ENCODE measurements at regions not wholly inside any gene's neighbourhood (a gene's known extent, or its start where the extent isn't known, plus 50 kb on each side); places are given as distances from the start of the nearest gene placed in this dataset.

DNA sequence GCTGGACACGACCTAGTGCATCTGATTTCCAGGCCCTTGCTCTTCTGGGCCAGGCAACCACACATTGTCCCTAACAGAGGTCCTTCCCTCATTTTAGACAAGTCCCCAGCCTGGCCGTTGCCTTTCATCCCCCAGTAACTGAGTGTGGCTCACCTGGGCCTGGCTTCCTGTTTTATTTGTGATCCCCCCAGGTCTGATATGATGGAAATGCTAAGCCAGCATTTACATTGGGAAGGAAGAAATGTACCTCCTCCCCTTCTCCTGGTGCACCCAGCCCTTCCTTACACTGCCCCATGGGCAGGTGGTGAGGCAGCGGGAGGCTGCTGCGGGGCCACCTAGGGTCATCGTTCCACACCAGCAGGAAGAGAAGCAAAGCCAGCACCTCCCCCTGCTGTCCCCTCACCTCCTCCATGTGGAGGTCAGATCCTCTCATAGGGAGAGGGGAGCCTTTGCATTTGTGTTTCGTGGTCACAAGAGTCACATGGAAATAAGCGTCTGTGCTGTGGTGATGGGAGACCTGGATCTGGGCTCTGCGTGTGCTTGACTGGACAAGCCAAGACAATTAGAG is 108.8 kb downstream of the GLRX3 start:
- Histone ChIP-seq H3K4me1 (no peaks in the 10 kb centered on the region), H3K36me3 (no peaks in the 10 kb centered on the region), H3K27ac (no peak overlapping the region), H3K27me3 (no peaks in the 10 kb centered on the region), H3K9me3 (no peaks in the 10 kb centered on the region), H3K4me3 (no peak overlapping the region)
- intact Hi-C loops (cut with DNase I): no loop called here
- DNase-seq: peak in 1 of 3 donors; percentile 16
- 76% methylated on average over 7 of the region's 8 CpGs for WGBS (ENCODE audit: insufficient coverage, low coverage, low lambda C conversion rate, missing lambda C conversion rate)
- TF ChIP-seq POLR2A (IDR thresholded peaks at IDR 0.05): no peak
- TF ChIP-seq, protein P1, sequence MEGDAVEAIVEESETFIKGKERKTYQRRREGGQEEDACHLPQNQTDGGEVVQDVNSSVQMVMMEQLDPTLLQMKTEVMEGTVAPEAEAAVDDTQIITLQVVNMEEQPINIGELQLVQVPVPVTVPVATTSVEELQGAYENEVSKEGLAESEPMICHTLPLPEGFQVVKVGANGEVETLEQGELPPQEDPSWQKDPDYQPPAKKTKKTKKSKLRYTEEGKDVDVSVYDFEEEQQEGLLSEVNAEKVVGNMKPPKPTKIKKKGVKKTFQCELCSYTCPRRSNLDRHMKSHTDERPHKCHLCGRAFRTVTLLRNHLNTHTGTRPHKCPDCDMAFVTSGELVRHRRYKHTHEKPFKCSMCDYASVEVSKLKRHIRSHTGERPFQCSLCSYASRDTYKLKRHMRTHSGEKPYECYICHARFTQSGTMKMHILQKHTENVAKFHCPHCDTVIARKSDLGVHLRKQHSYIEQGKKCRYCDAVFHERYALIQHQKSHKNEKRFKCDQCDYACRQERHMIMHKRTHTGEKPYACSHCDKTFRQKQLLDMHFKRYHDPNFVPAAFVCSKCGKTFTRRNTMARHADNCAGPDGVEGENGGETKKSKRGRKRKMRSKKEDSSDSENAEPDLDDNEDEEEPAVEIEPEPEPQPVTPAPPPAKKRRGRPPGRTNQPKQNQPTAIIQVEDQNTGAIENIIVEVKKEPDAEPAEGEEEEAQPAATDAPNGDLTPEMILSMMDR (IDR thresholded peaks at IDR 0.05): no peak
- no peak for ATAC-seq

GRCh38 chr10:130246113-130246512 is 109.9 kb downstream of the GLRX3 start:
- WGBS (ENCODE audit: insufficient coverage, low coverage, low lambda C conversion rate, missing lambda C conversion rate): 47% methylated on average over 2 of the region's 4 CpGs
- intact Hi-C loops (cut with DNase I): no loop called here
- H3K27ac ChIP-seq: no peak overlapping the region
- H3K4me3 ChIP-seq: no peak overlapping the region
- no peaks in the 10 kb centered on the region for H3K9me3 ChIP-seq
- ATAC-seq: no peak
- TF ChIP-seq, protein P1 (IDR thresholded peaks at IDR 0.05): no peak
- no peak for TF ChIP-seq POLR2A (IDR thresholded peaks at IDR 0.05)
- H3K4me1 ChIP-seq: no peaks in the 10 kb centered on the region
- no peaks in the 10 kb centered on the region for H3K36me3 ChIP-seq
- DNase-seq: peak in 1 of 3 donors; percentile 14
- H3K27me3 ChIP-seq: no peaks in the 10 kb centered on the region

DNA sequence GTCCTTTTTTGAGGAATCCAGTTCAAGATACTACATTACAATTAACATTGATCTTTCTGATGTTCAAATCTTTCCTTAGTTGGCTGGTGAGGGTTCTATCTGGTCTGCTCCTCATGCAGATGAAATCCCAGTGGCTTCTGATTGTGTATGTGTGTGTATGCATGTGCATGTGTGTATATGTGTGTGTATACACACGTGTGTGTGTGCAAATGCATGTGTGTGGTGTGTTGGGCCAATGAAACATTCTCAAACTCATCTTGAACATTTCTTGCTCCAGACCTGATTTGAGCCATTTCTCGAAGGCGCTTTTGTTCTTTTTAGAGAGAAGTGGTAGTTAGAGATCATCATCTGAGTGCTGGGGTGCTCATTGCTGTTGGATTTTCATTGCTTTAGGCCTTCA is 113.9 kb downstream of the GLRX3 start:
- DNase-seq (no peak), ATAC-seq (no peak)
- WGBS (ENCODE audit: insufficient coverage, low coverage, low lambda C conversion rate, missing lambda C conversion rate): 65% methylated on average over 3 of the region's 3 CpGs
- TF ChIP-seq POLR2A (IDR thresholded peaks at IDR 0.05): no peak
- TF ChIP-seq, protein P1 (IDR thresholded peaks at IDR 0.05): no peak
- Histone ChIP-seq H3K9me3 (no peaks in the 10 kb centered on the region), H3K4me3 (no peak overlapping the region), H3K36me3 (no peaks in the 10 kb centered on the region), H3K27me3 (no peaks in the 10 kb centered on the region), H3K27ac (no peak overlapping the region), H3K4me1 (no peaks in the 10 kb centered on the region)
- intact Hi-C loops (cut with DNase I): no loop called here

GRCh38 chr10:130251766-130252165 is 115.6 kb downstream of the GLRX3 start:
- intact Hi-C loops (cut with DNase I): no loop called here
- no peak overlapping the region for H3K27ac ChIP-seq
- H3K4me3 ChIP-seq: no peak overlapping the region
- WGBS (ENCODE audit: insufficient coverage, low coverage, low lambda C conversion rate, missing lambda C conversion rate): 56% methylated on average over 2 of the region's 4 CpGs
- no peaks in the 10 kb centered on the region for H3K36me3 ChIP-seq
- no peaks in the 10 kb centered on the region for H3K4me1 ChIP-seq
- H3K9me3 ChIP-seq: no peaks in the 10 kb centered on the region
- TF ChIP-seq, protein P1 (IDR thresholded peaks at IDR 0.05): no peak
- no peak for TF ChIP-seq POLR2A (IDR thresholded peaks at IDR 0.05)
- H3K27me3 ChIP-seq: no peaks in the 10 kb centered on the region
- ATAC-seq (no peak), DNase-seq (no peak)

DNA sequence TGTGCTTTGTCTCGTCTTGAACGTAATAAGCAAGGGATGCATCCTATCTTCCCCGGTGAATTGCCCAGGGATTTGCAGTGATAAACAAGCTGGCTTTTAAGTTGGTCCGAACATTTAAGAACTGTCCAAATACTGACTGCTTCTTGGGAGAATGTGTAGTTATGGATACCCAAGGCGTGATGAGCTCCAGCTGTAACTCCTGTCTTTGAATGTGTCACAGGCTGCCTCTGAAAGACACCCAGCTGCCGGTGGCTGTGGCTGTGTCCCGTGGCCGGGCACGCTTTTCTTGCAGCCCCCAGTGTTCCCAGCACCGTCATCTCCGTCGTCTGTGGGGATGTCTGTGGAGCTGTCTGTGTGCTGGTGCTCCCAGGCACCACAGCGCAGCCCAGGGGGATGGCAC is 118.1 kb downstream of the GLRX3 start:
- no peak for DNase-seq
- H3K9me3 ChIP-seq: no peaks in the 10 kb centered on the region
- intact Hi-C loops (cut with DNase I): no loop called here

More for the DNA sequence above, 118.1 kb downstream of the GLRX3 start:
- no peak for ATAC-seq
- TF ChIP-seq POLR2A (IDR thresholded peaks at IDR 0.05): no peak
- TF ChIP-seq, protein P1 (IDR thresholded peaks at IDR 0.05): no peak
- H3K4me1 ChIP-seq: no peaks in the 10 kb centered on the region
- no peak overlapping the region for H3K27ac ChIP-seq
- no peak overlapping the region for H3K4me3 ChIP-seq
- H3K27me3 ChIP-seq: no peaks in the 10 kb centered on the region
- no peaks in the 10 kb centered on the region for H3K36me3 ChIP-seq
- 65% methylated on average over 7 of the region's 13 CpGs for WGBS (ENCODE audit: insufficient coverage, low coverage, low lambda C conversion rate, missing lambda C conversion rate)

All from right lobe of liver (tissue), 6 donors.